ENCODE measurements at regions not wholly inside any gene's neighbourhood (a gene's known extent, or its start where the extent isn't known, plus 50 kb on each side); places are given as distances from the start of the nearest gene placed in this dataset.

DNA sequence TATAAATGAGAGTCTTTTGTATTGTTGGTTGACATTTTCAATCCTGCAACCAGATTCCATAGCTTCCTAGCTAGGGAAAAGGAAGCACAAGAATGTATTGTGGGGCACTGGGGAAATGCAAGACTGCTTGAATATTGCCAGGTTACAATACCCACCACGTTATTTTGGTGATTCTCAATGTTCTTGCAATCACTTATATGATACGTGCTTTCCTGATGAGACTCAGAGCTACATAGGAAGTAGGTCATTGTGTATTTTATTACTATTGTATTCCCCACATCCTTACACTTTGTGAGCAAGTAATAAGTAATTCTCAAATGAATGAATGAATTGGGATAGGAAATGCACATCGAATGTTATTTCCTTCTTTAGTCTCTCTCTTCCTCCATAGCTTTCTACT, 217.1 kb upstream of the CD180 start:
- DNase-seq, result no peak
- H3K79me2 ChIP-seq (ENCODE audit: insufficient read depth), result no peaks in the 10 kb centered on the region
- no peaks in the 10 kb centered on the region for H3K27me3 ChIP-seq (ENCODE audit: insufficient read depth)
- H3K4me2 ChIP-seq, result no peak overlapping the region
- H3K36me3 ChIP-seq (replicated peaks in 1 of 2; ENCODE audit: control insufficient read depth in 1 of 2, insufficient read depth in 2 of 2, low read length in 1 of 2), result no peaks in the 10 kb centered on the region
- no peaks in the 10 kb centered on the region for H3F3A ChIP-seq (replicated peaks; ENCODE audit: insufficient read depth)
- CTCF ChIA-PET, result no interaction called here
- no peak overlapping the region for H3K9ac ChIP-seq
- POLR2A ChIA-PET, result no interaction called here
- no peak overlapping the region for H3K27ac ChIP-seq (ENCODE audit: low read depth in 2 of 2, low read length in 1 of 2)
- no peak overlapping the region for H3K4me3 ChIP-seq (ENCODE audit: low read depth in 2 of 2, low read length in 1 of 2)
- no peak overlapping the region for H2AFZ ChIP-seq (ENCODE audit: low read depth)
- H3K4me1 ChIP-seq (ENCODE audit: control insufficient read depth in 1 of 2, insufficient read depth in 2 of 2, low read depth in 1 of 2, low read length in 1 of 2), result peaks cover 0 to 16% of the 10 kb centered on the region in 2 experiments; a peak in 2 of 4 replicates
- H3K9me2 ChIP-seq, result no peaks in the 10 kb centered on the region
- TF ChIP-seq MEF2A (IDR thresholded peaks at IDR 0.05; ENCODE audit: borderline replicate concordance, low read depth) (no peak), EP300 (IDR thresholded peaks at IDR 0.05; ENCODE audit: borderline replicate concordance in 1 of 2, low read depth in 1 of 2, low read length in 1 of 2) (no peak), USF2 (IDR thresholded peaks at IDR 0.05; ENCODE audit: borderline replicate concordance, low read depth, low read length) (no peak), GATA2 (CRISPR knock-in tag; IDR thresholded peaks at IDR 0.05) (no peak), SMC3 (IDR thresholded peaks at IDR 0.05; ENCODE audit: low read depth, low read length) (no peak), YY1 (IDR thresholded peaks at IDR 0.05; ENCODE audit: low read depth) (no peak), CTCF (IDR thresholded peaks at IDR 0.05) (no peak), FOSL2 (IDR thresholded peaks at IDR 0.05; ENCODE audit: borderline replicate concordance, low read depth) (no peak), USF1 (IDR thresholded peaks at IDR 0.05; ENCODE audit: borderline replicate concordance, low read depth) (no peak), FOXM1 (IDR thresholded peaks at IDR 0.05; ENCODE audit: low read depth) (no peak), TEAD4 (IDR thresholded peaks at IDR 0.05; ENCODE audit: borderline replicate concordance, insufficient read depth) (no peak), RAD21 (IDR thresholded peaks at IDR 0.05; ENCODE audit: low read length) (no peak), GABPA (IDR thresholded peaks at IDR 0.05; ENCODE audit: low read depth) (no peak), EZH2phosphoT487 (IDR thresholded peaks at IDR 0.05; ENCODE audit: borderline replicate concordance, low read depth) (no peak)
- TF ChIP-seq, protein P1, sequence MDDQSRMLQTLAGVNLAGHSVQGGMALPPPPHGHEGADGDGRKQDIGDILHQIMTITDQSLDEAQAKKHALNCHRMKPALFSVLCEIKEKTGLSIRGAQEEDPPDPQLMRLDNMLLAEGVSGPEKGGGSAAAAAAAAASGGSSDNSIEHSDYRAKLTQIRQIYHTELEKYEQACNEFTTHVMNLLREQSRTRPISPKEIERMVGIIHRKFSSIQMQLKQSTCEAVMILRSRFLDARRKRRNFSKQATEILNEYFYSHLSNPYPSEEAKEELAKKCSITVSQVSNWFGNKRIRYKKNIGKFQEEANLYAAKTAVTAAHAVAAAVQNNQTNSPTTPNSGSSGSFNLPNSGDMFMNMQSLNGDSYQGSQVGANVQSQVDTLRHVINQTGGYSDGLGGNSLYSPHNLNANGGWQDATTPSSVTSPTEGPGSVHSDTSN (IDR thresholded peaks at IDR 0.05), result no peak
- TF ChIP-seq, protein P2, sequence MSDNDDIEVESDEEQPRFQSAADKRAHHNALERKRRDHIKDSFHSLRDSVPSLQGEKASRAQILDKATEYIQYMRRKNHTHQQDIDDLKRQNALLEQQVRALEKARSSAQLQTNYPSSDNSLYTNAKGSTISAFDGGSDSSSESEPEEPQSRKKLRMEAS (IDR thresholded peaks at IDR 0.05; ENCODE audit: low read depth), result no peak
- TF ChIP-seq, protein P3, sequence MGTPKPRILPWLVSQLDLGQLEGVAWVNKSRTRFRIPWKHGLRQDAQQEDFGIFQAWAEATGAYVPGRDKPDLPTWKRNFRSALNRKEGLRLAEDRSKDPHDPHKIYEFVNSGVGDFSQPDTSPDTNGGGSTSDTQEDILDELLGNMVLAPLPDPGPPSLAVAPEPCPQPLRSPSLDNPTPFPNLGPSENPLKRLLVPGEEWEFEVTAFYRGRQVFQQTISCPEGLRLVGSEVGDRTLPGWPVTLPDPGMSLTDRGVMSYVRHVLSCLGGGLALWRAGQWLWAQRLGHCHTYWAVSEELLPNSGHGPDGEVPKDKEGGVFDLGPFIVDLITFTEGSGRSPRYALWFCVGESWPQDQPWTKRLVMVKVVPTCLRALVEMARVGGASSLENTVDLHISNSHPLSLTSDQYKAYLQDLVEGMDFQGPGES (IDR thresholded peaks at IDR 0.05; ENCODE audit: low read depth, low read length), result no peak
- WGBS (ENCODE audit: low lambda C conversion rate), result 60% methylated on average over 3 of the region's 3 CpGs
- no peaks in the 10 kb centered on the region for H4K20me1 ChIP-seq (ENCODE audit: insufficient read depth)
- H3K9me3 ChIP-seq, result no peaks in the 10 kb centered on the region
